ENCODE measurements at regions not wholly inside any gene's neighbourhood (a gene's known extent, or its start where the extent isn't known, plus 50 kb on each side); places are given as distances from the start of the nearest gene placed in this dataset.

- TF ChIP-seq CTCF (IDR thresholded peaks at IDR 0.05; ENCODE audit: low read depth, low read length) = no peak
- no peak overlapping the region for H3K4me3 ChIP-seq (replicated peaks in 1 of 2; ENCODE audit: low read depth in 2 of 2, low read length in 2 of 2)
- DNase-seq (ENCODE audit: low read depth in 2 of 2) = peak in 1 of 2 donors; percentile 30
These were observed 116.1 kb downstream of the CCDC34 start for GRCh38 chr11:27246925-27247324.

- H3K4me3 ChIP-seq (replicated peaks in 1 of 2; ENCODE audit: low read depth in 2 of 2, low read length in 2 of 2) = no peak overlapping the region
- no peak for TF ChIP-seq CTCF (IDR thresholded peaks at IDR 0.05; ENCODE audit: low read depth, low read length)
- no peak for DNase-seq (ENCODE audit: low read depth in 2 of 2)
These were observed 118.1 kb downstream of the CCDC34 start for GRCh38 chr11:27244900-27245299.

GRCh38 chr11:27242591-27242990 is 120.4 kb downstream of the CCDC34 start:
- H3K4me3 ChIP-seq (replicated peaks in 1 of 2; ENCODE audit: low read depth in 2 of 2, low read length in 2 of 2) = no peak overlapping the region
- no peak for TF ChIP-seq CTCF (IDR thresholded peaks at IDR 0.05; ENCODE audit: low read depth, low read length)
- peak in 1 of 2 donors; percentile 19 for DNase-seq (ENCODE audit: low read depth in 2 of 2)

GRCh38 chr11:27241311-27242122 is 121.5 kb downstream of the CCDC34 start:
- peak; percentile 46 to 86 for DNase-seq (ENCODE audit: low read depth in 2 of 2)
- no peak overlapping the region for H3K4me3 ChIP-seq (replicated peaks in 1 of 2; ENCODE audit: low read depth in 2 of 2, low read length in 2 of 2)
- no peak for TF ChIP-seq CTCF (IDR thresholded peaks at IDR 0.05; ENCODE audit: low read depth, low read length)

GRCh38 chr11:27239305-27239942 is 123.6 kb downstream of the CCDC34 start:
- peak in 1 of 2 donors; percentile 39 for DNase-seq (ENCODE audit: low read depth in 2 of 2)
- H3K4me3 ChIP-seq (replicated peaks in 1 of 2; ENCODE audit: low read depth in 2 of 2, low read length in 2 of 2) = no peak overlapping the region
- TF ChIP-seq CTCF (IDR thresholded peaks at IDR 0.05; ENCODE audit: low read depth, low read length) = no peak

- TF ChIP-seq CTCF (IDR thresholded peaks at IDR 0.05; ENCODE audit: low read depth, low read length) = no peak
- peak in 1 of 2 donors; percentile 31 for DNase-seq (ENCODE audit: low read depth in 2 of 2)
- no peak overlapping the region for H3K4me3 ChIP-seq (replicated peaks in 1 of 2; ENCODE audit: low read depth in 2 of 2, low read length in 2 of 2)
These were observed 124.2 kb downstream of the CCDC34 start for GRCh38 chr11:27238811-27239210.

Measured in cardiac fibroblast (primary cell).